Mesendoderm (in vitro differentiated cells): ENCODE measurements at regions not wholly inside any gene's neighbourhood (a gene's known extent, or its start where the extent isn't known, plus 50 kb on each side); places are given as distances from the start of the nearest gene placed in this dataset.

Experiments used
- DNase-seq: peaks from one replicate; pipeline ENCODE4 v3.0.0; 2013
- H2AK5ac ChIP-seq: 2 replicates; pipeline ENCODE4 v1.6.1; 2013; ENCODE audit warnings: low read length, inconsistent platforms
- H2BK120ac ChIP-seq: 2 replicates; pipeline ENCODE4 v1.6.1; 2013; ENCODE audit warnings: low read depth, mild to moderate bottlenecking, low read length, moderate library complexity, mixed read lengths
- H2BK15ac ChIP-seq: replicated peaks from 2 replicates; pipeline ENCODE4 v1.6.1; 2013; ENCODE audit warnings: low read depth, mild to moderate bottlenecking, moderate library complexity
- H2BK5ac ChIP-seq: 2 replicates; pipeline ENCODE4 v1.6.1; 2013; ENCODE audit warnings: low read length, inconsistent platforms
- H3K18ac ChIP-seq: 2 replicates; pipeline ENCODE4 v1.6.1; 2013; ENCODE audit warnings: mild to moderate bottlenecking, low read length, mixed read lengths
- H3K23ac ChIP-seq: one replicate; pipeline ENCODE4 v1.6.1; 2013; ENCODE audit warnings: low read length
- H3K27ac ChIP-seq: 2 replicates; pipeline ENCODE4 v1.5.1; 2013; ENCODE audit warnings: low read depth, mild to moderate bottlenecking, inconsistent platforms, low read length, moderate library complexity
- H3K27me3 ChIP-seq: 2 replicates; pipeline ENCODE4 v1.6.1; 2013; ENCODE audit warnings: low read length, control low read depth, mild to moderate bottlenecking, inconsistent platforms; ENCODE audit not compliant: insufficient read depth, poor library complexity
- H3K36me3 ChIP-seq: 2 replicates; pipeline ENCODE4 v1.6.1; 2013; ENCODE audit warnings: low read length, inconsistent platforms; ENCODE audit not compliant: control insufficient read depth, insufficient read depth
- H3K4ac ChIP-seq: one replicate; pipeline ENCODE4 v1.6.1; 2013; ENCODE audit warnings: low read depth, mild to moderate bottlenecking, low read length, moderate library complexity
- H3K4me1 ChIP-seq: 2 replicates; pipeline ENCODE4 v1.6.1; 2013; ENCODE audit warnings: low read depth, low read length, inconsistent platforms; ENCODE audit not compliant: control insufficient read depth
- H3K4me2 ChIP-seq: 2 replicates; pipeline ENCODE4 v1.6.1; 2013; ENCODE audit warnings: low read length
- H3K4me3 ChIP-seq: 2 replicates; pipeline ENCODE4 v1.5.1; 2013; ENCODE audit warnings: mild to moderate bottlenecking, low read length
- H3K56ac ChIP-seq: one replicate; pipeline ENCODE4 v1.6.1; 2013; ENCODE audit warnings: low read length
- H3K79me1 ChIP-seq: 2 replicates; pipeline ENCODE4 v1.6.1; 2013; ENCODE audit warnings: low read length, inconsistent platforms
- H3K79me2 ChIP-seq: 2 replicates; pipeline ENCODE4 v1.6.1; 2013; ENCODE audit warnings: mild to moderate bottlenecking, low read length; ENCODE audit not compliant: control insufficient read depth, insufficient read depth
- H3K9ac ChIP-seq: 2 replicates; pipeline ENCODE4 v1.6.1; 2013; ENCODE audit warnings: low read length, inconsistent platforms
- H4K5ac ChIP-seq: one replicate; pipeline ENCODE4 v1.6.1; 2013; ENCODE audit warnings: low read length
- H4K8ac ChIP-seq: one replicate; pipeline ENCODE4 v1.6.1; 2013; ENCODE audit warnings: low read depth, mild to moderate bottlenecking, control low read depth, low read length, moderate library complexity
- WGBS: extraction: QIAGEN DNeasy Blood & Tissue Kit; methylation state at CpG from one replicate; pipeline ENCODE4 v1.1.7; 2013; ENCODE audit warnings: low lambda C conversion rate, missing lambda C conversion rate; ENCODE audit not compliant: insufficient coverage; ENCODE audit errors: extremely low coverage; 5-methylcytosine and 5-hydroxymethylcytosine counted together

GRCh38 chr4:43352859-43353258 lies 460.3 kb downstream of the GRXCR1 start:
- no peak overlapping the region for H4K8ac ChIP-seq
- no peak overlapping the region for H3K9ac ChIP-seq
- no peak overlapping the region for H3K18ac ChIP-seq
- no peak overlapping the region for H4K5ac ChIP-seq
- H3K27me3 ChIP-seq, result no peaks in the 10 kb centered on the region
- H2BK15ac ChIP-seq, result no peak overlapping the region
- no peaks in the 10 kb centered on the region for H3K36me3 ChIP-seq
- WGBS, result no CpG with 5 or more reads among the region's 3 CpGs
- H2BK5ac ChIP-seq, result no peak overlapping the region
- no peak overlapping the region for H3K56ac ChIP-seq
- H3K23ac ChIP-seq, result no peak overlapping the region
- no peak overlapping the region for H3K4me2 ChIP-seq
- H3K4me1 ChIP-seq, result no peaks in the 10 kb centered on the region
- H3K79me1 ChIP-seq, result no peaks in the 10 kb centered on the region
- no peak for DNase-seq
- H3K79me2 ChIP-seq, result no peaks in the 10 kb centered on the region
- H3K4me3 ChIP-seq, result no peak overlapping the region
- H2AK5ac ChIP-seq, result no peak overlapping the region
- H3K4ac ChIP-seq, result no peak overlapping the region
- no peak overlapping the region for H3K27ac ChIP-seq
- no peak overlapping the region for H2BK120ac ChIP-seq

- no peaks in the 10 kb centered on the region for H3K79me2 ChIP-seq
- no peak overlapping the region for H3K9ac ChIP-seq
- no peak overlapping the region for H4K8ac ChIP-seq
- no peak overlapping the region for H2BK5ac ChIP-seq
- H3K18ac ChIP-seq, result no peak overlapping the region
- no peak overlapping the region for H3K4ac ChIP-seq
- DNase-seq, result no peak
- H3K27me3 ChIP-seq, result no peaks in the 10 kb centered on the region
- H3K56ac ChIP-seq, result no peak overlapping the region
- H3K36me3 ChIP-seq, result no peaks in the 10 kb centered on the region
- no peak overlapping the region for H3K27ac ChIP-seq
- no peaks in the 10 kb centered on the region for H3K4me1 ChIP-seq
- no peaks in the 10 kb centered on the region for H3K79me1 ChIP-seq
- H2BK120ac ChIP-seq, result no peak overlapping the region
- H2BK15ac ChIP-seq, result no peak overlapping the region
- H4K5ac ChIP-seq, result no peak overlapping the region
- H2AK5ac ChIP-seq, result no peak overlapping the region
- WGBS, result no CpG with 5 or more reads among the region's 1 CpG
- H3K4me3 ChIP-seq, result no peak overlapping the region
- no peak overlapping the region for H3K23ac ChIP-seq
- H3K4me2 ChIP-seq, result no peak overlapping the region
Observed at GRCh38 chr4:43353552-43353951, 461.0 kb downstream of the GRXCR1 start.

GRCh38 chr4:43356786-43357185 lies 464.3 kb downstream of the GRXCR1 start:
- no peak overlapping the region for H3K18ac ChIP-seq
- no peak overlapping the region for H2BK15ac ChIP-seq

GRCh38 chr4:43357252-43357974 lies 464.9 kb downstream of the GRXCR1 start:
- Histone ChIP-seq H2AK5ac (no peak overlapping the region), H3K4ac (no peak overlapping the region), H3K36me3 (no peaks in the 10 kb centered on the region), H2BK5ac (no peak overlapping the region), H3K23ac (no peak overlapping the region), H3K4me2 (no peak overlapping the region), H3K4me1 (no peaks in the 10 kb centered on the region), H2BK15ac (no peak overlapping the region), H2BK120ac (no peak overlapping the region), H3K27ac (no peak overlapping the region), H3K18ac (no peak overlapping the region), H3K79me2 (no peaks in the 10 kb centered on the region), H3K9ac (no peak overlapping the region), H3K56ac (no peak overlapping the region), H4K8ac (no peak overlapping the region), H3K4me3 (no peak overlapping the region), H4K5ac (no peak overlapping the region), H3K27me3 (no peaks in the 10 kb centered on the region), H3K79me1 (no peaks in the 10 kb centered on the region)
- no peak for DNase-seq
- no CpG with 5 or more reads among the region's 2 CpGs for WGBS

More at GRCh38 chr4:43356786-43357185, 464.3 kb downstream of the GRXCR1 start:
- no peak for DNase-seq
- no peaks in the 10 kb centered on the region for H3K36me3 ChIP-seq
- no peak overlapping the region for H3K56ac ChIP-seq
- no CpG with 5 or more reads among the region's 3 CpGs for WGBS
- no peak overlapping the region for H2AK5ac ChIP-seq
- H3K79me1 ChIP-seq, result no peaks in the 10 kb centered on the region
- H4K5ac ChIP-seq, result no peak overlapping the region
- no peak overlapping the region for H4K8ac ChIP-seq
- H3K4me3 ChIP-seq, result no peak overlapping the region
- no peaks in the 10 kb centered on the region for H3K79me2 ChIP-seq
- H3K27me3 ChIP-seq, result no peaks in the 10 kb centered on the region
- no peak overlapping the region for H2BK120ac ChIP-seq
- H2BK5ac ChIP-seq, result no peak overlapping the region
- no peak overlapping the region for H3K23ac ChIP-seq
- no peak overlapping the region for H3K4ac ChIP-seq
- no peaks in the 10 kb centered on the region for H3K4me1 ChIP-seq
- H3K9ac ChIP-seq, result no peak overlapping the region
- no peak overlapping the region for H3K27ac ChIP-seq
- no peak overlapping the region for H3K4me2 ChIP-seq

GRCh38 chr4:43360296-43360695 lies 467.8 kb downstream of the GRXCR1 start:
- Histone ChIP-seq H3K79me2 (no peaks in the 10 kb centered on the region), H3K27ac (no peak overlapping the region), H3K4me3 (no peak overlapping the region), H4K8ac (no peak overlapping the region), H3K23ac (no peak overlapping the region), H2AK5ac (no peak overlapping the region), H2BK120ac (no peak overlapping the region), H2BK15ac (no peak overlapping the region), H3K56ac (no peak overlapping the region), H3K27me3 (no peaks in the 10 kb centered on the region), H3K79me1 (no peaks in the 10 kb centered on the region), H3K36me3 (no peaks in the 10 kb centered on the region), H3K9ac (no peak overlapping the region), H3K4me2 (no peak overlapping the region), H3K18ac (no peak overlapping the region), H3K4ac (no peak overlapping the region), H3K4me1 (no peaks in the 10 kb centered on the region), H2BK5ac (no peak overlapping the region), H4K5ac (no peak overlapping the region)
- DNase-seq, result no peak
- WGBS, result no CpG with 5 or more reads among the region's 2 CpGs
